Cardiac muscle cell (in vitro differentiated cells and primary cell): ENCODE measurements at regions not wholly inside any gene's neighbourhood (a gene's known extent, or its start where the extent isn't known, plus 50 kb on each side); places are given as distances from the start of the nearest gene placed in this dataset.
"Not testable (repeated sequence)": the region's sequence is repeated elsewhere in the genome, so short reads cannot be mapped to it uniquely, and the experiment has no call there.

Experiments used
- DNase-seq, 2 donors: peaks; one replicate each; pipeline versions ENCODE4 v3.0.0 to v3.0.0-alpha.2; 2010 to 2017; ENCODE audit warnings: low read depth in 1 of 2, low spot score in 1 of 2
- H3K27ac ChIP-seq: fragments of 200-600 bp; sonication (generic); 2 replicates; pipeline ENCODE4 v1.5.1; 2016
- H3K27me3 ChIP-seq: fragments of 200-600 bp; sonication (generic); 2 replicates; pipeline ENCODE4 v1.6.0; 2016; ENCODE audit warnings: control low read depth
- H3K36me3 ChIP-seq: fragments of 200-600 bp; sonication (generic); 2 replicates; pipeline ENCODE4 v1.5.1; 2016; ENCODE audit warnings: control low read depth
- H3K4me1 ChIP-seq: fragments of 200-600 bp; sonication (generic); 2 replicates; pipeline ENCODE4 v1.8.1; 2017; ENCODE audit warnings: low read depth, mild to moderate bottlenecking, mixed run types
- H3K4me3 ChIP-seq: fragments of 200-600 bp; sonication (generic); 2 replicates; pipeline ENCODE4 v1.5.1; 2016; ENCODE audit warnings: mild to moderate bottlenecking
- H3K9me3 ChIP-seq: fragments of 200-600 bp; sonication (generic); 2 replicates; pipeline ENCODE4 v1.5.1; 2017; ENCODE audit warnings: low read depth, mild to moderate bottlenecking, control low read depth
- TF ChIP-seq, protein P1 (sequence below): IDR thresholded peaks from 2 replicates; pipeline ENCODE4 v1.5.1; 2012; ENCODE audit warnings: low read depth, mild to moderate bottlenecking, low read length

- no peak overlapping the region for H3K4me3 ChIP-seq
- H3K27ac ChIP-seq = no peak overlapping the region
- H3K36me3 ChIP-seq = no peaks in the 10 kb centered on the region
- H3K4me1 ChIP-seq = no peaks in the 10 kb centered on the region
- TF ChIP-seq, protein P1, sequence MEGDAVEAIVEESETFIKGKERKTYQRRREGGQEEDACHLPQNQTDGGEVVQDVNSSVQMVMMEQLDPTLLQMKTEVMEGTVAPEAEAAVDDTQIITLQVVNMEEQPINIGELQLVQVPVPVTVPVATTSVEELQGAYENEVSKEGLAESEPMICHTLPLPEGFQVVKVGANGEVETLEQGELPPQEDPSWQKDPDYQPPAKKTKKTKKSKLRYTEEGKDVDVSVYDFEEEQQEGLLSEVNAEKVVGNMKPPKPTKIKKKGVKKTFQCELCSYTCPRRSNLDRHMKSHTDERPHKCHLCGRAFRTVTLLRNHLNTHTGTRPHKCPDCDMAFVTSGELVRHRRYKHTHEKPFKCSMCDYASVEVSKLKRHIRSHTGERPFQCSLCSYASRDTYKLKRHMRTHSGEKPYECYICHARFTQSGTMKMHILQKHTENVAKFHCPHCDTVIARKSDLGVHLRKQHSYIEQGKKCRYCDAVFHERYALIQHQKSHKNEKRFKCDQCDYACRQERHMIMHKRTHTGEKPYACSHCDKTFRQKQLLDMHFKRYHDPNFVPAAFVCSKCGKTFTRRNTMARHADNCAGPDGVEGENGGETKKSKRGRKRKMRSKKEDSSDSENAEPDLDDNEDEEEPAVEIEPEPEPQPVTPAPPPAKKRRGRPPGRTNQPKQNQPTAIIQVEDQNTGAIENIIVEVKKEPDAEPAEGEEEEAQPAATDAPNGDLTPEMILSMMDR = no peak
- no peaks in the 10 kb centered on the region for H3K27me3 ChIP-seq
- no peaks in the 10 kb centered on the region for H3K9me3 ChIP-seq
- no peak for DNase-seq
These were observed 544.2 kb downstream of the RWDD3 start for GRCh38 chr1:95778217-95778616.

GRCh38 chr1:95780836-95781235 is 546.8 kb downstream of the RWDD3 start:
- no peaks in the 10 kb centered on the region for H3K27me3 ChIP-seq
- H3K27ac ChIP-seq = no peak overlapping the region
- H3K4me1 ChIP-seq = no peaks in the 10 kb centered on the region
- H3K9me3 ChIP-seq = no peaks in the 10 kb centered on the region
- TF ChIP-seq, protein P1 = no peak
- no peak overlapping the region for H3K4me3 ChIP-seq
- no peaks in the 10 kb centered on the region for H3K36me3 ChIP-seq
- DNase-seq = no peak

DNA sequence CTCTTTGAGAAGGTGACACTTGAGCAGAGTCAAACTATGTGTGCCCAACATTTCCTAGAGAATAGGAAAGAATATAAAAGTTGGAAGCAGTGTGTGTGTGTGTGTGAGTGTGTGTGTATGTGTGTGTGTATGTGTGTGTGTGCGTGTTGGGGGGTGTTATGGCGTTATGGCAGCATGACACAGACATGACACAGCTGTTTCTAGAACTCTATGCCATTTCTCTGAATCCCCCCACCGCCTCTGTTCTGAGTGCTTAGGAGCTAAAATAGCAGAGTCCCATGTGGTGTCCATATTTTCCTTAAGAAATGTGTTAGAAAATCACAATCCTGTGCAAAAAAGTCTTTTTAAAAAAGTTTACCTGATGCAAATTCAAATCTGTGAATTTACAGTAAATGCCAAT is 556.1 kb downstream of the RWDD3 start:
- TF ChIP-seq, protein P1 = no peak
- no peaks in the 10 kb centered on the region for H3K9me3 ChIP-seq
- no peaks in the 10 kb centered on the region for H3K4me1 ChIP-seq
- no peaks in the 10 kb centered on the region for H3K36me3 ChIP-seq
- H3K27ac ChIP-seq = no peak overlapping the region
- H3K4me3 ChIP-seq = no peak overlapping the region
- DNase-seq = no peak
- no peaks in the 10 kb centered on the region for H3K27me3 ChIP-seq

GRCh38 chr1:95793893-95794292 is 559.9 kb downstream of the RWDD3 start:
- no peaks in the 10 kb centered on the region for H3K4me1 ChIP-seq
- no peak overlapping the region for H3K4me3 ChIP-seq
- no peaks in the 10 kb centered on the region for H3K36me3 ChIP-seq
- DNase-seq = peak; percentile 1 to 33
- H3K9me3 ChIP-seq = no peaks in the 10 kb centered on the region
- no peaks in the 10 kb centered on the region for H3K27me3 ChIP-seq
- H3K27ac ChIP-seq = no peak overlapping the region
- TF ChIP-seq, protein P1 = no peak

GRCh38 chr1:95797761-95798160 is 563.8 kb downstream of the RWDD3 start:
- not testable (repeated sequence) for H3K36me3 ChIP-seq

GRCh38 chr1:95806171-95806570 is 572.2 kb downstream of the RWDD3 start:
- Histone ChIP-seq H3K9me3 (no peaks in the 10 kb centered on the region), H3K4me1 (no peaks in the 10 kb centered on the region), H3K27ac (no peak overlapping the region), H3K36me3 (no peaks in the 10 kb centered on the region), H3K27me3 (no peaks in the 10 kb centered on the region), H3K4me3 (no peak overlapping the region)
- no peak for DNase-seq
- TF ChIP-seq, protein P1 = no peak

More at GRCh38 chr1:95797761-95798160, 563.8 kb downstream of the RWDD3 start:
- not testable (repeated sequence) for H3K27me3 ChIP-seq, H3K4me1 ChIP-seq, DNase-seq, H3K4me3 ChIP-seq, H3K27ac ChIP-seq, H3K9me3 ChIP-seq
